Colon (tissue), 2 donors: ENCODE measurements at regions not wholly inside any gene's neighbourhood (a gene's known extent, or its start where the extent isn't known, plus 50 kb on each side); places are given as distances from the start of the nearest gene placed in this dataset.
"Not testable (repeated sequence)": the region's sequence is repeated elsewhere in the genome, so short reads cannot be mapped to it uniquely, and the experiment has no call there.

ENCODE experiments used
- FAIRE-seq: peaks from 2 replicates; lab custom pipeline; 2012; peaks lifted over from hg19 to GRCh38; lab: Jason Lieb, UNC
- donor health status: control.
- donor health status: control.

GRCh38 chr3:164748626-164749025 is 329.7 kb downstream of the SI start:
- FAIRE-seq = no peak

- no peak for FAIRE-seq
These were observed 336.4 kb downstream of the SI start for GRCh38 chr3:164741869-164742268.

GRCh38 chr3:164737174-164737573 is 341.1 kb downstream of the SI start:
- no peak for FAIRE-seq

GRCh38 chr3:164732166-164732565 is 346.1 kb downstream of the SI start:
- FAIRE-seq = no peak

- FAIRE-seq = no peak
These were observed 347.4 kb downstream of the SI start for GRCh38 chr3:164730815-164731360.

- no peak for FAIRE-seq
These were observed 354.9 kb downstream of the SI start for GRCh38 chr3:164723396-164723795.

- not testable (repeated sequence) for FAIRE-seq
These were observed 375.5 kb downstream of the SI start for GRCh38 chr3:164702808-164703207.

GRCh38 chr3:164687902-164688301 is 390.4 kb downstream of the SI start:
- FAIRE-seq = no peak

- FAIRE-seq = no peak
These were observed 391.1 kb downstream of the SI start for GRCh38 chr3:164687211-164687610.

GRCh38 chr3:164683489-164683888 is 394.8 kb downstream of the SI start:
- no peak for FAIRE-seq

GRCh38 chr3:164679245-164679644 is 399.1 kb downstream of the SI start:
- no peak for FAIRE-seq

- no peak for FAIRE-seq
These were observed 401.0 kb downstream of the SI start for GRCh38 chr3:164677317-164677716.

GRCh38 chr3:164673738-164674137 is 404.6 kb downstream of the SI start:
- no peak for FAIRE-seq

GRCh38 chr3:164658125-164658524 is 420.2 kb downstream of the SI start:
- no peak for FAIRE-seq

- FAIRE-seq = no peak
These were observed 420.7 kb downstream of the SI start for GRCh38 chr3:164657631-164658030.

- no peak for FAIRE-seq
These were observed 422.8 kb downstream of the SI start for GRCh38 chr3:164655462-164655861.

GRCh38 chr3:164641071-164641470 is 437.2 kb downstream of the SI start:
- FAIRE-seq = no peak

GRCh38 chr3:164640591-164640990 is 437.7 kb downstream of the SI start:
- no peak for FAIRE-seq

GRCh38 chr3:164620956-164621355 is 457.3 kb downstream of the SI start:
- FAIRE-seq = no peak

- no peak for FAIRE-seq
These were observed 457.9 kb downstream of the SI start for GRCh38 chr3:164620423-164620822.

GRCh38 chr3:164612751-164613150 is 465.5 kb downstream of the SI start:
- FAIRE-seq = no peak

GRCh38 chr3:164608554-164609276 is 469.6 kb downstream of the SI start:
- no peak for FAIRE-seq

- FAIRE-seq = no peak
These were observed 473.6 kb downstream of the SI start for GRCh38 chr3:164604687-164605086.

GRCh38 chr3:164577667-164578210 is 500.6 kb downstream of the SI start:
- no peak for FAIRE-seq
